H1 (cell line): ENCODE measurements at regions not wholly inside any gene's neighbourhood (a gene's known extent, or its start where the extent isn't known, plus 50 kb on each side); places are given as distances from the start of the nearest gene placed in this dataset.
A peak's percentile ranks its signal among the peaks of the same experiment; 100 is the strongest.
"Not testable (repeated sequence)": the region's sequence is repeated elsewhere in the genome, so short reads cannot be mapped to it uniquely, and the experiment has no call there.

Source experiments
- CTCF ChIA-PET: fragments of 300-600 bp; sonication (Branson Sonifier 250); formaldehyde crosslinking; loops from one replicate; lab custom pipeline; 2021; ENCODE audit not compliant: partially characterized antibody; lab: Charles Lee
- POLR2A ChIA-PET: fragments of 300-600 bp; sonication (Branson Sonifier 250); formaldehyde crosslinking; loops from one replicate; lab custom pipeline; 2021; ENCODE audit warnings: inconsistent platforms; ENCODE audit not compliant: partially characterized antibody; lab: Charles Lee
- DNase-seq, 2 experiments: peaks; one replicate each; pipeline versions ENCODE4 v3.0.0 to v3.0.0-alpha.2; 2010 to 2022; ENCODE audit warnings: low spot score in 2 of 2, low read depth in 1 of 2, mixed read lengths in 1 of 2
- FAIRE-seq: peaks from 2 replicates; lab custom pipeline; 2011; peaks lifted over from hg19 to GRCh38; lab: Jason Lieb, UNC
- H2AFZ ChIP-seq: 2 replicates; pipeline ENCODE4 v1.8.1; 2012; ENCODE audit warnings: low read length, inconsistent platforms
- H2AK5ac ChIP-seq: 2 replicates; pipeline ENCODE4 v1.6.1; 2013; ENCODE audit warnings: low read depth, low read length
- H2BK120ac ChIP-seq: replicated peaks from 2 replicates; pipeline ENCODE3; 2013; ENCODE audit warnings: low read depth, low read length, inconsistent platforms
- H2BK12ac ChIP-seq: 2 replicates; pipeline ENCODE4 v1.6.1; 2013; ENCODE audit warnings: low read depth, low read length
- H2BK15ac ChIP-seq: 2 replicates; pipeline ENCODE4 v1.6.1; 2013; ENCODE audit warnings: low read length
- H2BK20ac ChIP-seq: 2 replicates; pipeline ENCODE4 v1.6.1; 2013; ENCODE audit warnings: low read length
- H2BK5ac ChIP-seq: 2 replicates; pipeline ENCODE4 v1.6.1; 2013; ENCODE audit warnings: low read depth, low read length
- H3K14ac ChIP-seq: 2 replicates; pipeline ENCODE4 v1.6.1; 2013; ENCODE audit warnings: inconsistent platforms; ENCODE audit not compliant: insufficient read length
- H3K18ac ChIP-seq: 2 replicates; pipeline ENCODE4 v1.6.1; 2013; ENCODE audit warnings: low read length; ENCODE audit errors: extremely low read depth
- H3K23ac ChIP-seq: 2 replicates; pipeline ENCODE4 v1.6.1; 2013; ENCODE audit warnings: inconsistent platforms; ENCODE audit not compliant: insufficient read length
- H3K23me2 ChIP-seq: 2 replicates; pipeline ENCODE4 v1.6.1; 2013; ENCODE audit warnings: low read depth, low read length
- H3K27ac ChIP-seq: 2 replicates; pipeline ENCODE4 v1.6.1; 2011; ENCODE audit warnings: low read depth, low read length, inconsistent platforms
- H3K27me3 ChIP-seq, 4 experiments: replicated peaks in 1 of 4; 1 replicate in 1 of 4; 2 replicates in 3 of 4; pipeline versions ENCODE4 v1.6.1 to v1.8.1; 2011 to 2013; ENCODE audit warnings: low read length in 3 of 4, mild to moderate bottlenecking in 3 of 4, inconsistent platforms in 2 of 4, mixed read lengths in 2 of 4, moderate library complexity in 1 of 4; ENCODE audit not compliant: control insufficient read depth in 3 of 4, insufficient read depth in 3 of 4; ENCODE audit errors: extremely low read depth in 1 of 4
- H3K36me3 ChIP-seq, 4 experiments: 2 replicates each; pipeline versions ENCODE4 v1.6.1 to v1.8.1; 2011 to 2013; ENCODE audit warnings: mild to moderate bottlenecking in 4 of 4, low read length in 3 of 4, moderate library complexity in 2 of 4, control low read depth in 1 of 4, inconsistent platforms in 1 of 4; ENCODE audit not compliant: insufficient read depth in 4 of 4, control insufficient read depth in 2 of 4
- H3K4ac ChIP-seq: replicated peaks from 2 replicates; pipeline ENCODE3; 2013; ENCODE audit warnings: low read length, low read depth, mixed read lengths, inconsistent platforms; ENCODE audit not compliant: insufficient read length
- H3K4me1 ChIP-seq, 4 experiments: replicated peaks in 1 of 4; 1 replicate in 1 of 4; 2 replicates in 3 of 4; pipeline versions ENCODE4 v1.6.1 to v1.8.1; 2011 to 2013; ENCODE audit warnings: low read length in 3 of 4, inconsistent platforms in 2 of 4, mixed read lengths in 1 of 4; ENCODE audit not compliant: insufficient read depth in 4 of 4, control insufficient read depth in 3 of 4
- H3K4me2 ChIP-seq, 2 experiments: 2 replicates each; pipeline versions ENCODE4 v1.6.1 to v1.8.1; 2011 to 2013; ENCODE audit warnings: low read depth in 2 of 2, low read length in 2 of 2, control low read depth in 1 of 2, inconsistent platforms in 1 of 2, mild to moderate bottlenecking in 1 of 2; ENCODE audit not compliant: insufficient read depth in 1 of 2
- H3K4me3 ChIP-seq, 4 experiments: fragments of 200-600, 300-600 bp in 1 of 4; sonication (generic), shearing (Covaris generic), sonication (Bioruptor Twin) in 1 of 4; 2 replicates each; pipeline versions ENCODE4 v1.5.1 to v1.8.1; 2011 to 2016; ENCODE audit warnings: low read length in 4 of 4, low read depth in 3 of 4, control low read depth in 2 of 4, inconsistent platforms in 2 of 4, mild to moderate bottlenecking in 2 of 4, mixed read lengths in 1 of 4, moderate library complexity in 1 of 4; ENCODE audit not compliant: insufficient read depth in 2 of 4; ENCODE audit errors: extremely low read depth in 1 of 4
- H3K56ac ChIP-seq: replicated peaks from 2 replicates; pipeline ENCODE3; 2013; ENCODE audit warnings: low read depth, mild to moderate bottlenecking, mixed read lengths, low read length, inconsistent platforms; ENCODE audit not compliant: insufficient read length
- H3K79me1 ChIP-seq: 2 replicates; pipeline ENCODE4 v1.6.1; 2013; ENCODE audit warnings: low read depth, low read length, control low read depth
- H3K79me2 ChIP-seq, 2 experiments: 2 replicates each; pipeline versions ENCODE4 v1.6.1 to v1.8.1; 2012 to 2013; ENCODE audit warnings: low read length in 2 of 2, mild to moderate bottlenecking in 2 of 2, inconsistent platforms in 1 of 2; ENCODE audit not compliant: insufficient read depth in 2 of 2, control insufficient read depth in 1 of 2
- H3K9ac ChIP-seq, 4 experiments: replicated peaks in 1 of 4; 1 replicate in 1 of 4; 2 replicates in 3 of 4; pipeline versions ENCODE4 v1.6.1 to v1.8.1; 2011 to 2013; ENCODE audit warnings: low read depth in 3 of 4, low read length in 3 of 4, control low read depth in 2 of 4, mild to moderate bottlenecking in 2 of 4, moderate library complexity in 2 of 4, inconsistent platforms in 1 of 4; ENCODE audit errors: extremely low read depth in 1 of 4
- H3K9me3 ChIP-seq, 2 experiments: 2 replicates each; pipeline versions ENCODE4 v1.6.1 to v1.8.1; 2012 to 2013; ENCODE audit warnings: mild to moderate bottlenecking in 2 of 2, moderate library complexity in 2 of 2, control low read depth in 1 of 2, inconsistent platforms in 1 of 2, low read depth in 1 of 2, low read length in 1 of 2, mixed read lengths in 1 of 2; ENCODE audit not compliant: insufficient read depth in 2 of 2
- H4K20me1 ChIP-seq, 2 experiments: replicated peaks in 1 of 2; 2 replicates each; pipeline versions ENCODE3 to v1.8.1; 2011 to 2013; ENCODE audit warnings: inconsistent platforms in 2 of 2, low read length in 2 of 2, mild to moderate bottlenecking in 1 of 2; ENCODE audit not compliant: insufficient read depth in 2 of 2, control insufficient read depth in 1 of 2
- H4K5ac ChIP-seq: 2 replicates; pipeline ENCODE4 v1.6.1; 2013; ENCODE audit warnings: low read length, low read depth, mixed read lengths, inconsistent platforms; ENCODE audit not compliant: insufficient read length
- H4K8ac ChIP-seq: 2 replicates; pipeline ENCODE4 v1.8.0; 2013; ENCODE audit warnings: mild to moderate bottlenecking, moderate library complexity, low read length, inconsistent platforms; ENCODE audit not compliant: insufficient read depth; ENCODE audit errors: extremely low read depth
- H4K91ac ChIP-seq: replicated peaks from 2 replicates; pipeline ENCODE3; 2013; ENCODE audit warnings: low read length, mixed read lengths, inconsistent platforms; ENCODE audit not compliant: insufficient read length
- BACH1 ChIP-seq: IDR thresholded peaks from 2 replicates; pipeline ENCODE4 v1.6.1; 2012; ENCODE audit warnings: low read length, improper control_type of control experiment
- EZH2 ChIP-seq: fragments of 200-600 bp; sonication (generic); IDR thresholded peaks from 2 replicates; pipeline ENCODE4 v1.7.1; 2012; ENCODE audit warnings: low read depth, mild to moderate bottlenecking, moderate library complexity, low read length, inconsistent platforms; ENCODE audit not compliant: severe bottlenecking
- RBBP5 ChIP-seq: IDR thresholded peaks from 2 replicates; pipeline ENCODE4 v1.7.1; 2012; ENCODE audit warnings: low read depth, mild to moderate bottlenecking, inconsistent platforms, low read length, moderate library complexity, borderline replicate concordance
- SIRT6 ChIP-seq: IDR thresholded peaks from one replicate; pipeline ENCODE4 v1.7.1; 2012; ENCODE audit warnings: low read length, inconsistent platforms
- SRF ChIP-seq: IDR thresholded peaks from 2 replicates; pipeline ENCODE4 v1.6.1; 2011; ENCODE audit warnings: mild to moderate bottlenecking, low read depth, low read length, moderate library complexity
- TEAD4 ChIP-seq: IDR thresholded peaks from 2 replicates; pipeline ENCODE4 v1.6.1; 2012; ENCODE audit warnings: low read depth, low read length, inconsistent platforms, mixed read lengths
- WGBS, 2 experiments: shearing (Covaris generic) in 1 of 2; methylation state at CpG; one replicate each; pipeline versions ENCODE4 v1.1.6 to v1.1.7; 2013 to 2015; ENCODE audit warnings: low lambda C conversion rate in 2 of 2, mixed read lengths in 2 of 2, inconsistent platforms in 1 of 2, low coverage in 1 of 2, missing lambda C conversion rate in 1 of 2; ENCODE audit not compliant: insufficient replicate concordance in 2 of 2, insufficient coverage in 1 of 2, insufficient read length in 1 of 2; ENCODE audit errors: extremely low coverage in 1 of 2, missing lambda C conversion rate in 1 of 2; 5-methylcytosine and 5-hydroxymethylcytosine counted together

DNA sequence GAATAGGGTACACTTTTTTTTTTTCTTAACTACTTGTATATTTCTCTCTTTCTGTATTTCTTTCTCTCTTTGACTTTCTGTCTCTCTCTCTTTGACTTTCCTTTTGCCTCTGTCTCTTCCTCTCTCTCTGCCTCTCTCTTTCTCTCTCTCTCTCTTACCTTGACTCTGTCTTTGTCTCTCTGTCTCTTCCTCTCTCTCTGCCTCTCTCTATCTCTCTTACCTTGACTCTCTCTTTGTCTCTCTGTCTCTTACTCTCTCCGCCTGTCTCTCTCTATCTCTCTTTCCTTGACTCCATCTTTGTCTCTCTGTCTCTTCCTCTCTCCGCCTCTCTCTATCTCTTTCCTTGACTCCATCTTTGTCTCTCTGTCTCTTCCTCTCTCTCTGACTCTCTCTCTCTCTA lies 62.4 kb upstream of the PRMT8 start (continued):
- TF ChIP-seq SRF (no peak), BACH1 (no peak), SIRT6 (no peak), RBBP5 (no peak), EZH2 (no peak), TEAD4 (no peak)

DNA sequence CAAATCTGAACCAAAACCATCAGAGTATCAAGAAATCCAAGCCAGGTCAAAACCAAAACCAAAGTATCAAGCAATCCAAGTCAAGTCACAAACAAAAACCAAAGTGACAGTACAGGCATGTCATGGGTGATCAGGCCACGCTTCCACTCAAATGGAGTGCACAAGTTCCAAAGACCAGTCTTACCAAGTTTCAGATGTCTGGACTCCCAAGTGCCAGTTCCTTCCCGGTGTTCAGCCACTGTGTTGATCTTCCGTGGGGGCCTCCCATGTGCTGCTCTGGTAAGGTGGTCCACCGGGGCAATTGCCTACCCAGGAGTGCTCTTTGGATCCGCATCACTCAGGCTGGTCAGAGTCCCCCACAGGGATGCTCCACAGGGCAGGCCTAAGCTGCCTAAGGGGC lies 61.5 kb upstream of the PRMT8 start:
- H2BK12ac ChIP-seq, H2BK120ac ChIP-seq, H3K23ac ChIP-seq, H3K4ac ChIP-seq, H4K5ac ChIP-seq, H2BK15ac ChIP-seq, H2AFZ ChIP-seq, CTCF ChIA-PET, H3K14ac ChIP-seq, H3K56ac ChIP-seq, H4K91ac ChIP-seq, H3K79me1 ChIP-seq, POLR2A ChIA-PET, H3K27me3 ChIP-seq, H2AK5ac ChIP-seq, H2BK20ac ChIP-seq, H3K79me2 ChIP-seq, H3K9ac ChIP-seq, H4K8ac ChIP-seq, H2BK5ac ChIP-seq, DNase-seq, H4K20me1 ChIP-seq, H3K18ac ChIP-seq, H3K4me2 ChIP-seq, H3K36me3 ChIP-seq, H3K27ac ChIP-seq, H3K4me3 ChIP-seq, H3K9me3 ChIP-seq, H3K23me2 ChIP-seq: not testable (repeated sequence)
- H3K4me1 ChIP-seq = peaks cover 2 to 13% (median 8%) of the 10 kb centered on the region in 4 experiments
- peak; percentile 36 for FAIRE-seq
- WGBS, 2 experiments = 94% methylated on average over 5 of the region's 5 CpGs; no CpG with 5 or more reads in 1 of the 2 experiments
